GM12878 (cell line): ENCODE measurements at regions not wholly inside any gene's neighbourhood (a gene's known extent, or its start where the extent isn't known, plus 50 kb on each side); places are given as distances from the start of the nearest gene placed in this dataset.

ENCODE experiments used
- ATAC-seq: fragments of 200-7000 bp; cut with Tn5 transposase; 3 replicates; pipeline ENCODE4 v1.9.1; 2020; ENCODE audit warnings: mild to moderate bottlenecking, moderate library complexity
- BruUV-seq: library from RNA; stranded (reverse); fragments of 400-500 nt; replicated peaks from 2 replicates; lab custom pipeline; 2021; lab: Mats Ljungman, UMichigan
- CTCF ChIA-PET: fragments of 300-600 bp; sonication (Branson Sonifier 250); formaldehyde crosslinking; extraction: SDS; loops from one replicate; lab custom pipeline; 2021; ENCODE audit warnings: inconsistent platforms; lab: Yijun Ruan, JAX
- POLR2A ChIA-PET: fragments of 350-600 bp; formaldehyde crosslinking; extraction: SDS; loops from one replicate; lab custom pipeline; 2021; ENCODE audit warnings: inconsistent platforms; lab: Charles Lee
- RAD21 ChIA-PET: fragments of 300-600 bp; sonication (Branson Sonifier 250); formaldehyde crosslinking; loops from one replicate; lab custom pipeline; 2023; ENCODE audit warnings: antibody characterized with exemption; ENCODE audit not compliant: unreplicated experiment; lab: Charles Lee
- SMC1A ChIA-PET: fragments of 300-600 bp; sonication (Branson Sonifier 250); formaldehyde crosslinking; loops from one replicate; lab custom pipeline; 2023; ENCODE audit not compliant: unreplicated experiment, uncharacterized antibody; lab: Charles Lee
- DNase-seq: peaks from one replicate; pipeline ENCODE4 v3.0.0-alpha.2; 2011; ENCODE audit warnings: low read depth, low spot score
- FAIRE-seq: peaks from 3 replicates; lab custom pipeline; 2011; peaks lifted over from hg19 to GRCh38; lab: Jason Lieb, UNC
- H2AFZ ChIP-seq: 2 replicates; pipeline ENCODE4 v1.6.0; 2011; ENCODE audit warnings: low read depth, low read length, control low read depth; ENCODE audit not compliant: control insufficient read depth
- H3K27ac ChIP-seq: 2 replicates; pipeline ENCODE4 v1.5.1; 2011; ENCODE audit warnings: control low read depth; ENCODE audit not compliant: control insufficient read depth, insufficient read depth
- H3K27me3 ChIP-seq, 2 experiments: replicated peaks in 1 of 2; 2 replicates each; pipeline versions ENCODE4 v1.6.0 to v1.6.1; 2011; ENCODE audit warnings: low read length in 1 of 2; ENCODE audit not compliant: control insufficient read depth in 2 of 2, insufficient read depth in 2 of 2
- H3K36me3 ChIP-seq, 2 experiments: 2 replicates each; pipeline ENCODE4 v1.5.1; 2011; ENCODE audit warnings: low read length in 1 of 2; ENCODE audit not compliant: control insufficient read depth in 2 of 2, insufficient read depth in 2 of 2
- H3K4me1 ChIP-seq: 2 replicates; pipeline ENCODE4 v1.6.1; 2011; ENCODE audit warnings: mild to moderate bottlenecking, low read length, moderate library complexity, mixed read lengths; ENCODE audit not compliant: control insufficient read depth, insufficient read depth
- H3K4me2 ChIP-seq: 2 replicates; pipeline ENCODE4 v1.6.0; 2011; ENCODE audit warnings: control low read depth; ENCODE audit not compliant: control insufficient read depth, insufficient read depth
- H3K4me3 ChIP-seq: fragments of 200-600 bp; sonication (generic); 2 replicates; pipeline ENCODE4 v1.5.1; 2016
- H3K79me2 ChIP-seq: 2 replicates; pipeline ENCODE4 v1.6.0; 2011; ENCODE audit warnings: low read length; ENCODE audit not compliant: control insufficient read depth, insufficient read depth
- H3K9ac ChIP-seq: 2 replicates; pipeline ENCODE4 v1.8.0; 2011; ENCODE audit warnings: low read length, control low read depth, mixed read lengths; ENCODE audit not compliant: control insufficient read depth, insufficient read depth
- H3K9me3 ChIP-seq: replicated peaks from 3 replicates; pipeline ENCODE4 v1.5.1; 2011; ENCODE audit warnings: mild to moderate bottlenecking, low read length; ENCODE audit not compliant: control insufficient read depth, insufficient read depth
- H4K20me1 ChIP-seq: 2 replicates; pipeline ENCODE4 v1.6.0; 2011; ENCODE audit not compliant: control insufficient read depth, insufficient read depth
- DPF2 ChIP-seq: fragments of 450-650 bp; IDR thresholded peaks from 2 replicates; pipeline ENCODE4 v1.6.1; 2017; ENCODE audit warnings: mild to moderate bottlenecking
- EED ChIP-seq: sonication (generic); IDR thresholded peaks from 2 replicates; pipeline ENCODE4 v1.6.1; 2016; ENCODE audit warnings: antibody characterized with exemption, low read depth
- ESRRA ChIP-seq: IDR thresholded peaks from 2 replicates; pipeline ENCODE4 v1.6.1; 2012; ENCODE audit warnings: mild to moderate bottlenecking, low read length, improper control_type of control experiment
- HDGF ChIP-seq: fragments of 450-650 bp; IDR thresholded peaks from 2 replicates; pipeline ENCODE4 v1.6.1; 2016; ENCODE audit warnings: antibody characterized with exemption
- MEF2B ChIP-seq: fragments of 450-650 bp; IDR thresholded peaks from 2 replicates; pipeline ENCODE4 v1.6.1; 2018; ENCODE audit warnings: mild to moderate bottlenecking, moderate library complexity; ENCODE audit not compliant: partially characterized antibody, poor library complexity, severe bottlenecking
- MYB ChIP-seq: fragments of 150-350 bp; IDR thresholded peaks from 2 replicates; pipeline ENCODE4 v1.6.1; 2014; ENCODE audit warnings: mild to moderate bottlenecking, low read depth, low read length, borderline replicate concordance
- NR2C1 ChIP-seq: fragments of 450-650 bp; IDR thresholded peaks from 2 replicates; pipeline ENCODE4 v1.6.1; 2017; ENCODE audit warnings: antibody characterized with exemption, mild to moderate bottlenecking, moderate library complexity
- PAX8 ChIP-seq: fragments of 450-650 bp; IDR thresholded peaks from 2 replicates; pipeline ENCODE4 v1.6.1; 2017; ENCODE audit warnings: mild to moderate bottlenecking, moderate library complexity
- POLR2AphosphoS2 ChIP-seq: IDR thresholded peaks from 2 replicates; pipeline ENCODE4 v1.6.1; 2011; ENCODE audit warnings: low read depth, mild to moderate bottlenecking, low read length, improper control_type of control experiment, moderate library complexity
- RAD21 ChIP-seq: IDR thresholded peaks from 2 replicates; pipeline ENCODE4 v1.6.1; 2011; ENCODE audit warnings: mild to moderate bottlenecking, low read depth, low read length, moderate library complexity; ENCODE audit not compliant: insufficient read depth
- SMAD5 ChIP-seq: IDR thresholded peaks from 2 replicates; pipeline ENCODE4 v1.6.1; 2016; ENCODE audit warnings: antibody characterized with exemption, low read depth
- SUPT20H ChIP-seq: IDR thresholded peaks from 2 replicates; pipeline ENCODE4 v1.6.1; 2011; ENCODE audit warnings: low read depth, mild to moderate bottlenecking, low read length, moderate library complexity, borderline replicate concordance; ENCODE audit not compliant: control insufficient read depth
- TARDBP ChIP-seq: IDR thresholded peaks from 2 replicates; pipeline ENCODE4 v1.6.1; 2016; ENCODE audit warnings: borderline replicate concordance
- TCF7 ChIP-seq: IDR thresholded peaks from 2 replicates; pipeline ENCODE4 v1.6.1; 2014; ENCODE audit warnings: antibody characterized with exemption, borderline replicate concordance
- ZZZ3 ChIP-seq: IDR thresholded peaks from 2 replicates; pipeline ENCODE4 v1.6.1; 2011; ENCODE audit warnings: low read depth; ENCODE audit not compliant: control insufficient read depth, insufficient read length
- WGBS: methylation state at CpG from one replicate; pipeline ENCODE4 v1.1.6; 2016; ENCODE audit warnings: low lambda C conversion rate; ENCODE audit not compliant: insufficient replicate concordance, insufficient coverage; ENCODE audit errors: missing lambda C conversion rate; 5-methylcytosine and 5-hydroxymethylcytosine counted together
- in situ Hi-C: fragments of 300-500 bp; cut with MboI; formaldehyde crosslinking; loops from 9 replicates; pipeline ENCODE4 v1.14.3; 2018; ENCODE audit warnings: mixed read lengths
- intact Hi-C: fragments of 100-400 bp; cut with micrococcal nuclease; formaldehyde crosslinking; loops from one replicate; pipeline ENCODE4 v1.14.2; 2022; ENCODE audit not compliant: unreplicated experiment
- TF ChIP-seq, protein P1 (sequence below): IDR thresholded peaks from 2 replicates; pipeline ENCODE4 v1.6.1; 2012; ENCODE audit warnings: low read depth, low read length, improper control_type of control experiment
- TF ChIP-seq, protein P2 (sequence below): IDR thresholded peaks from 2 replicates; pipeline ENCODE4 v1.6.1; 2012; ENCODE audit warnings: low read depth, low read length, improper control_type of control experiment

DNA sequence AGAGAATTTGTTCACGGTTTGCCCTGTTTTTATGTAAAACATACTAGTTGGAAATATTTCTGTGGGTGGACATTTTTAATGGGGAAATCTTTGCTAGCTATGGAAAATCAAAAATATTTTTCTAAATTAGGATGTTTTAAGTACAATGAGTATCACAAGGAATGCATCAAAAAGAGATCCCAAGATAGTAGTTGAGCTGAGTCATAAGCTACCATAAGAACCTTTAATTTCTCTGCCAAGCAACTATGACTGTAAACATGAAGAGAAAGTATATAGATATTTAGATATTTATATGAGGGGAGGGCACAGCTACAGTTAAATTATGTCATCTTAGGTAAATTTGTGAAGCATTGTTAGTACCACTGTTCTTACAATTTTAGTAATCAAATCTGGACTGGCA lies 646.2 kb downstream of the XIRP2 start:
- FAIRE-seq (no peak), DNase-seq (no peak), ATAC-seq (no peak)
- TF ChIP-seq EED (no peak), ESRRA (no peak)
- TF ChIP-seq, protein P1, sequence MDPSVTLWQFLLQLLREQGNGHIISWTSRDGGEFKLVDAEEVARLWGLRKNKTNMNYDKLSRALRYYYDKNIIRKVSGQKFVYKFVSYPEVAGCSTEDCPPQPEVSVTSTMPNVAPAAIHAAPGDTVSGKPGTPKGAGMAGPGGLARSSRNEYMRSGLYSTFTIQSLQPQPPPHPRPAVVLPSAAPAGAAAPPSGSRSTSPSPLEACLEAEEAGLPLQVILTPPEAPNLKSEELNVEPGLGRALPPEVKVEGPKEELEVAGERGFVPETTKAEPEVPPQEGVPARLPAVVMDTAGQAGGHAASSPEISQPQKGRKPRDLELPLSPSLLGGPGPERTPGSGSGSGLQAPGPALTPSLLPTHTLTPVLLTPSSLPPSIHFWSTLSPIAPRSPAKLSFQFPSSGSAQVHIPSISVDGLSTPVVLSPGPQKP = no peak
- ChIA-PET SMC1A (interaction anchor here (1.0 kb wide), 1 partner anchor 72 kb away, joined by 3 read pairs; no protein-coding TSS in a partner anchor), POLR2A (interaction anchor here (0.5 kb wide), 1 partner anchor 13 kb away, joined by 5 read pairs; no protein-coding TSS in a partner anchor), RAD21 (no interaction called here), CTCF (no interaction called here)
- H3K36me3 ChIP-seq = no peaks in the 10 kb centered on the region
- H4K20me1 ChIP-seq = no peaks in the 10 kb centered on the region
- H3K9me3 ChIP-seq = no peaks in the 10 kb centered on the region
- in situ Hi-C loops = no loop called here
- H3K4me2 ChIP-seq = no peak overlapping the region
- intact Hi-C loops = no loop called here
- no peaks in the 10 kb centered on the region for H3K4me1 ChIP-seq
- H3K27ac ChIP-seq = no peak overlapping the region
- H3K4me3 ChIP-seq = no peak overlapping the region
- H3K9ac ChIP-seq = no peak overlapping the region
- no TSS peak for BruUV-seq
- no peak overlapping the region for H2AFZ ChIP-seq
- H3K27me3 ChIP-seq = no peaks in the 10 kb centered on the region
- 0% methylated on average over 1 of the region's 1 CpG for WGBS
- no peaks in the 10 kb centered on the region for H3K79me2 ChIP-seq

DNA sequence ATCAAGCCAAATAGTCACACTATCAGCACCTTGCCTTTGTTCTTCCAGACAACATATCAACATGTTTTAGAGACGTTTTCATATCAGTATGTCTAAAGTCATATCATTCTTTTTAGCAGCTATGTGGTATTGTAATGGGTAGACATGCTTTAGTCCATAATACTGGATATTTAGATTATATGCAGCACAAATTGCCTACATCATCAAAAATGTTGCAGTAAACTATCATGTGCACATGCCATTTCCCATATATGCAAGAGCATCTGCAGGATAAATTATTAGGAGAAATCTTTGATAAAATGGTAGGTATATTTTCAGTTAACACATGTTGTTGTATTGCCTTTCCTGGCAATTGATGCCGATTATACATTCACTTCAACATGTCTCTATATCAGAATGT lies 636.5 kb downstream of the XIRP2 start:
- SMC1A ChIA-PET = interaction anchor here (0.6 kb wide), 1 partner anchor 127 kb away, joined by 3 read pairs; no protein-coding TSS in a partner anchor
- H4K20me1 ChIP-seq = no peaks in the 10 kb centered on the region
- no peaks in the 10 kb centered on the region for H3K36me3 ChIP-seq
- 0 out of 4 replicates have a peak, but pooled peaks cover 0 to 2% of the 10 kb centered on the region in 2 experiments for H3K27me3 ChIP-seq
- H3K79me2 ChIP-seq = no peaks in the 10 kb centered on the region
- H3K27ac ChIP-seq = no peak overlapping the region
- CTCF ChIA-PET = no interaction called here
- ATAC-seq (no peak), FAIRE-seq (peak; percentile 52), DNase-seq (no peak)
- intact Hi-C loops = no loop called here
- no peaks in the 10 kb centered on the region for H3K9me3 ChIP-seq
- no peak overlapping the region for H2AFZ ChIP-seq
- H3K4me1 ChIP-seq = no peaks in the 10 kb centered on the region
- 41% methylated on average over 2 of the region's 2 CpGs for WGBS
- H3K4me3 ChIP-seq = no peak overlapping the region
- in situ Hi-C loops = no loop called here
- POLR2A ChIA-PET = no interaction called here
- H3K9ac ChIP-seq = no peak overlapping the region
- RAD21 ChIA-PET = no interaction called here
- no peak overlapping the region for H3K4me2 ChIP-seq
- no TSS peak for BruUV-seq
- TF ChIP-seq NR2C1 = no peak
- no peak for TF ChIP-seq PAX8
- TF ChIP-seq POLR2AphosphoS2 = no peak
- no peak for TF ChIP-seq SMAD5
- TF ChIP-seq HDGF = no peak
- TF ChIP-seq ZZZ3 = no peak
- TF ChIP-seq MEF2B = no peak
- TF ChIP-seq RAD21 = no peak
- TF ChIP-seq DPF2 = no peak
- TF ChIP-seq MYB = no peak
- TF ChIP-seq TARDBP = no peak
- TF ChIP-seq SUPT20H = no peak
- TF ChIP-seq, protein P2, sequence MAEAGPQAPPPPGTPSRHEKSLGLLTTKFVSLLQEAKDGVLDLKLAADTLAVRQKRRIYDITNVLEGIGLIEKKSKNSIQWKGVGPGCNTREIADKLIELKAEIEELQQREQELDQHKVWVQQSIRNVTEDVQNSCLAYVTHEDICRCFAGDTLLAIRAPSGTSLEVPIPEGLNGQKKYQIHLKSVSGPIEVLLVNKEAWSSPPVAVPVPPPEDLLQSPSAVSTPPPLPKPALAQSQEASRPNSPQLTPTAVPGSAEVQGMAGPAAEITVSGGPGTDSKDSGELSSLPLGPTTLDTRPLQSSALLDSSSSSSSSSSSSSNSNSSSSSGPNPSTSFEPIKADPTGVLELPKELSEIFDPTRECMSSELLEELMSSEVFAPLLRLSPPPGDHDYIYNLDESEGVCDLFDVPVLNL = no peak
- TF ChIP-seq TCF7 = no peak
